GM21717 (cell line): ENCODE measurements at regions not wholly inside any gene's neighbourhood (a gene's known extent, or its start where the extent isn't known, plus 50 kb on each side); places are given as distances from the start of the nearest gene placed in this dataset.

Experiments used
- ATAC-seq: cut with Tn5 transposase; IDR thresholded peaks from one replicate; pipeline ENCODE4 v1.9.1; 2021; ENCODE audit warnings: mild to moderate bottlenecking, moderate library complexity; ENCODE audit not compliant: unreplicated experiment

DNA sequence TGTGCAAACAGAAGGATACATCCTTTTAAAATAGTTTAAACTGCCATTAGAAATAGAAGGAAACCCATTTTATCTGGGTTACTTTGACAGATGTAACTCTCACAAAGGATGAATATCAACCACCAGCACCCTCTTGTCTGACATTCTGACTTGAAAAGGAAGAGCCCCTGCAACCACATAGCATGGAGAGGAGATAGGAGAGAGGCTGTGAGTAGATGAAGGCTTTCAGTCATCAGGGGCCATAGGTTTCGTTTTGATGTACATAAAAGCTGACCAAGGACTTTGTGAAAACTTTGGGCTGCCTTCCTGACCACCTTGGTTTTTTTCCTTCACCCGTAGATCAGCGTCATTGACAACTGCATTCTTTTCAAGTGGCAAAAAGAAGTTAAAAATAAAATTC lies 211.6 kb upstream of the PRPS1L1 start:
- no peak for ATAC-seq

- no peak for ATAC-seq
Measured at GRCh38 chr7:18241543-18242231, 214.0 kb upstream of the PRPS1L1 start.

- no peak for ATAC-seq
Measured at GRCh38 chr7:18243731-18244130, 216.1 kb upstream of the PRPS1L1 start.

DNA sequence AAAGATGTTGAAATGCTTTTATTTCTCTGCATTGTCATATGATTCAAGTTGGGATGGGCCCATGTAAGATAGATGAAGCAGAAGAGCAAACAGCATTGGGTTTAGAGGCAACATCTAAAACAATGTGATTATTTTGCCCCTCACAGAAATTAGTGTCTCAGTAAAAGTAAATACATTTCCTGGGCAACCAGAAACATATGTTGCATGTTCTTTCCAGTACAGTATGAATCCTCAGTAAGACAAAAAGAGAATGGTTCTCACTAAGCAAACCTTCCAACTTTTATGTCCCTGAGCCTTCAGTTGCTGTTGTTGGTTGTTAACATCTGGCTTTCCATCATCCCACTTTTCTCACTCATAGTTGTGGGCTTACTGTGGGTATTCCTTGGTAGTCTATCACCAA lies 222.5 kb upstream of the PRPS1L1 start:
- no peak for ATAC-seq

- no peak for ATAC-seq
Measured at GRCh38 chr7:18257711-18258110, 230.1 kb upstream of the PRPS1L1 start.

DNA sequence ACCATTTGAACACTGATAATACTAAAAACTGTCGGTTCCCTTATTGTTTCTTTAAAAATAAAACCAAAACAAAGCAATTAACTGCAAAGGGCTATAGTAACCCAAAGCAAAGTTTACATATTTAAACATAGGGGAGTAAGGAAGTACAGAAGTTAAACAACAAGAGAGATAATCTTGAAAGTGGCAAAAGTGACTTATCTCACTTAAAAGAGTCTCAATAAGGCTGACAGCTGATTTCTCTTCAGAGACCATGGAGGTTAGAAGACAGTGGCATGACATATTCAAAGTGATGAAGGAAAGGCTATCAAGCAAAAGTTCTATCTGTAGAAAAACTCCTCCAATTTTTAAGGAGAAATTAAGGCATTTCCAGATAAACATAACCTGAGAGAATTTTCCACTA lies 233.5 kb upstream of the HDAC9 start:
- no peak for ATAC-seq

DNA sequence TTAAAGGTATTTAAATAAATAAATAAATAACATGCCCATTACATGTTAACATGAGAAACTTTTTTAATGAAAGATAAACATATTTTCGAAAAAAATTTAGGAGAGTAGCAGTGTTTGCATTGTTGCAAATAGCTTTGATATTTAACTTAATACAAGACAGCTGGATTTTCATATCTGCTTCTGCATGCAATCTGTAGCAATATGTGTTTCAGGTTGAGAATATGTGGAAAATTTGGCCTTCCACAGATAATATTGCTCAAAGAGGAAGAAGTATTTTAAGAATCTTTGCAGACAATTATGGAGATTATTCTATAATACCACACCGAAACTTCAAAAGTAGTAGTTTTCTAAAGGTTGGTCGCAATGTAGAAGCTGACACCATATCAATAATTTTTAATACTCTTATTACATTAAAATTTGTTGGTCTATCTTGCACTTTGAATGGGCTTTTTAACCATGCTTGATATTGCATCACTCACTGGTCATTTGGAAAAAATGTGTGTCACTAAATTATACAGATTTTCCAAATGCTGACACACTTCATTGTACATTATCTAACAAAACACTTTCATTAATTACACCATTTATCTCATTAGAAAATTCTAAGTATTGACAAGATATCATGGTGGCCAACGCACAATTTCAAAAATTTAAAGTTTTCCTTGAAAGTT lies 229.8 kb upstream of the HDAC9 start:
- no peak for ATAC-seq

GRCh38 chr7:18268571-18268970 lies 227.0 kb upstream of the HDAC9 start:
- no peak for ATAC-seq

DNA sequence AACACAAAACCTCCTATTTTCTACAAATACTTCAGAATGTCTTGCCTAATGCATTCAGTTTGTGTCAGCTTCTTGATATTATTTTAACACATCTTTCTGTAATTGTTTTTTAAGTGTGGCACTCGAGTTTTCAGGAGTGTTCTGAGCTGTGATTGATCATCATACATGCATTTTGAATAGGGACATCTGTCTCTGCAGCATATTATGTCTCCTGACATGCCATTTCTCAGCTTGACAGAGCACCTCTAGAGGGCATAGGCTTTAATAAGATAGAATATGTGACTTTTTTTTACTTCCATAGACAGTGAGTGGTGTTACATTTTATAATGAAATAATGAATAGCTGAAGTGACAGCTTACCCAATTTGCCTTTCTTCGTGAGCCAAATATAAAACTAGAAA lies 219.2 kb upstream of the HDAC9 start:
- no peak for ATAC-seq

GRCh38 chr7:18278316-18278715 lies 217.2 kb upstream of the HDAC9 start:
- no peak for ATAC-seq

DNA sequence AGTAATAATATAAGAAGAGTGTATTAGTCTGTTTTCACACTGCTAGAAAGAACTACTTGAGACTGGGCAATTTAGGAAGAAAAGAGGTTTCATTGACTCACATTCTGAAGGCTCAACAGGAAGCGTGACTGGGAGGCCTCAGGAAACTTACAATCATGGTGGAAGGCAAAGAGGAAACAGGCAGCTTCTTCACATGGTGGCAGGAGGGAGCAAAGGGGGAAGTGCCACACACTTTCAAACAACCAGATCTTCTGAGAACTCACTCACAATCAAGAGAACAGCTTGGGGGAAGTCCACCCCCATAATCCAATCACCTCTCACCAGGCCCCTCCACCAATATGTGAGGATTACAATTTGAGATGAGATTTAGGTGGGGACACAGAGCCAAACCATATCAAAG lies 212.5 kb upstream of the HDAC9 start:
- ATAC-seq: no peak

DNA sequence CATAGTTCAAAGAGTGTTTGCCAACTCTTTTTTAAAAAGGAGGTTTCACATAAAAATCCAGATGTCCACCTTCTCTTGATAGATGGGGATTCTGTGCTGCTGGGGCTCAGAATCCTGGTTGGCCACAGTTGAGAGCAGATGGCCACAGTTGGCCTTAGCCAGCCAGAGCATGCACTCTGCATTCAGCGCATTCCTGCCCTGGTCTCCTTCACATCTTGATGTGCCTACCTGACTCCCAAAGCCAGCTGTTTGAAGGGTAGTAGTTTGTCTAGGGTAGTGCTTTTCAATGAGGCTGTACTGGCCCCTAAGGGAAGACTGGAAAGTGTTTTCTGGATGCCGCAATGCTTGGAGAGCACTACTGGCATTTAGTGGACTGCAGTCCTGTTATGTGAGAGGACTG lies 208.1 kb upstream of the HDAC9 start:
- no peak for ATAC-seq

- no peak for ATAC-seq
Measured at GRCh38 chr7:18288322-18289037, 207.1 kb upstream of the HDAC9 start.

GRCh38 chr7:18289788-18290187 lies 205.8 kb upstream of the HDAC9 start:
- peak; percentile 9 for ATAC-seq

DNA sequence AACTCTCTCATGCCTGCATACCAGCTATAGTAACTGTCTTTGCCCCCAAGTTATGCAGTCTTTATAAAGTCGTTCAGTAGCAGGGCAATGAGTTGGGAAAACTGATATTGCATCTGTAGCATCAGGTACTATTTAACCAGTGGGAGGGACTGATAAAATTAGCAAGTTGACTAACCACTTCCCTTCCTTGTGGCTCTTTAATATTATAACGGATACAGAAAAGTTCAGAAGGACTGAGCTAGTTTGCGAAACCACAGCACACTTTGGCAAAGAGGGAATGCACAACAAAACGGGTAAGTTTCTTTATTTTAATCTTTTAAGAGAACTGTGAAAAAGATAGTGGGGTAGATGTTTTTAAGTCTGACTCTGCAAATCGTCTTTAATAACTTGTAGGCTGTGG lies 205.3 kb upstream of the HDAC9 start:
- ATAC-seq: peak; percentile 53

DNA sequence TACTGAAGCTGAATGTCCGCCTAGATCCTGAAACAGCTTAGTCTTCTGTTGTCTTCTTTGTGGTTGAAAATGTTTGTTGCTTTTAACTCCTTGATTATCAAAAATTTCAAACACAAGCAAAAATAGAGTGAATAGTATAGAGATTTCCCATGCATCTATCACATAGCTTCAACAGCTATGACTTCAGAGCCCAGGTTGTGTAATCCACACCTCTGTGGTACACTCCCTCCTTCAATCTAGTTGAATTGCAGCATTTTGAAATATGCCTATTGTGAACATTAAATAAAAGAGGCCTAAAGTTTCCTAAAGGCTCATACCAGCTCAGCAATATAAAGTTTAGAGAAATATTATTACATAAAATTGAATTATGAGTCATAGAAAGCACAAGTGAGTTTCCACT lies 204.7 kb upstream of the HDAC9 start:
- ATAC-seq: no peak

DNA sequence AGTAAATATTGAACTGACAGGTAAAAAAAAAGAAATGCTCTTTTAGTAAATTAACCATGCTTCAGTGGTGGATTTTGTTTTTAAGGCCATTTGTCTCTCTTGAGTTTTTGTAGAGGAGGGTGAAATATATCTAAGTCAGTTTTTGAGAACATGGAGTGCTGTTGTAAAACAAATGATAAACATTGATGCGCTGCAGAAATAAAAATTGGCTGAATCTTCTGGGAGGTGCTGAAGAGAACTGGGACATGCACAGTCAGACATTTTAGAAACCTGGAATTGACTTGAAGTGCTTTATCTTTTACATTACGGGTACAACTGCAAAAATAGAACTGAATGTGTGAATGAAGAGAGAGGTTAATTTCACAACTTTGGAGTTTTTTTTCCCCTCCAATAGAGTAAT lies 203.0 kb upstream of the HDAC9 start:
- ATAC-seq: no peak

- no peak for ATAC-seq
Measured at GRCh38 chr7:18293759-18294158, 201.8 kb upstream of the HDAC9 start.

DNA sequence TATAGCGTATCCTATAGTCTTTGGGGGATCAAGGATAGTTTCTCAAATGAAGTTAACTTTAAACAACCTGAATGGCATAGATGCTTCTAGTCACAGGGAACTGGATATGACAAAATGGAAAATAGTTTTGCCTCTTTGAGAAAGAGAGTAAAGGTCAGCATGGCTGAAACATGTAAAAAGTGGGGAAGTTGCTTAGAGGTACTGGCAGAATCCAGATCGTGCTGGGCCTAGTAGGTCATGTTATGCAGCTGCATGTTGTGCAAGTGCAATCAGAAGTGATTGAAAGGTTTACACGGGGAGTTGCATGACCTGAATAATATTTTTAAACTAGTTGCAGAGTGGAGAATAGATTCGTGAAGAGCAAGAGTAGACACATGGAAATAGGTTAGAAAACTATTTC lies 201.1 kb upstream of the HDAC9 start:
- no peak for ATAC-seq

- no peak for ATAC-seq
Measured at GRCh38 chr7:18295781-18296423, 199.6 kb upstream of the HDAC9 start.

DNA sequence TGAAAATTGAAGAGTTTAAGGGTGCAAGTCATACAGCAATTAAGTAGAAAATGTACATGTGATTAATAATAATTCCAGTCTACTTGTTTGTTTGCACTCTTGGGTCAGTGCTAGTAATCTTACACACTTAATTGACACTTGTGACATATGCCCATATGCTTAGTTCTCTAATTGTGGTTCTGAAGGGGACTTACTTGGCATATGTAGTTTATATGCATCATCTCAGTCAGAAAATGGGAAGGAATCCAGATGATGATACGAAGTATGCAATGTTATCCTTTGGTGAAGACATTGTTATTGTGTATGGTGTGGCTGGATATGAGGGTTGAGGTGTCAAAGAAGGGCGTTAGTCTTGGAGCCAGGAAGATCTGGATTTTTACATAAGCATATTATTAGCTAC lies 193.5 kb upstream of the HDAC9 start:
- no peak for ATAC-seq

- ATAC-seq: no peak
Measured at GRCh38 chr7:18305866-18306265, 189.7 kb upstream of the HDAC9 start.
